ENCODE measurements at regions not wholly inside any gene's neighbourhood (a gene's known extent, or its start where the extent isn't known, plus 50 kb on each side); places are given as distances from the start of the nearest gene placed in this dataset.

DNA sequence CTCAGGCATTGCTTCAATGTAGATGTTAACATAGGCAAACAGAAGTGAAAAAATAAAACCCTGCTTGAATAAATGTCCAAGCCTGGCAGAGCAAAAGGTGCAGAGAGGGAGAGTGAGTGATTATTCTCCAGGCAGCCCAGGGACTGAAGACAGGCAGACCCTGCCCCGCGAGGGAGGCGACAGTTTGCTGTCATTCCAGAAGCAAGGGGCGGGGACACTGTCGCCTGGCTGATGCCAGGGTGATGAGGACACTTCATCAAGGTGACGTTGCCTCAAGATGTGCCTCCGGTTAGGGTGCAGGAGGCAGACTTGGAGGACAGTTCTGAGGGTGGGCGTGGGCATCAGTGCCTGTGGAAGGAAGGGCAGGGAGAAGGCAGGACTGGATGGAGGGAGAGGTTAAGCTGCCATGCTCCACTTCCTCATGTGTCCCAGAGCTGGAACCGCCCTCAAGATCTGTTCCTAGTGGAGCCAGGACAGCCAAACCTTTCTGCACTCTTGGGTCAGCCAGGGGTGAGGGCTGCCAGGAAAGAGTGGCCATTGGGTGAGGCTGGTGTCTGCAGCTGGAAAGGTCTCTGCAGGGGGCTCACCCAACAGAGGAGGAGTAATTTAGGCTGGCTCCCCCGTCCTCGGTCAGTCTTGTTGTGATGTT lies 560.5 kb upstream of the MKI67 start:
- FAIRE-seq = no peak
- CTCF ChIA-PET = interaction anchor here (0.5 kb wide), 1 partner anchor 1182 kb away, joined by 3 read pairs; no protein-coding TSS in a partner anchor
- H3K9me3 ChIP-seq (replicated peaks; ENCODE audit: control insufficient read depth, insufficient read depth, low read length) = no peaks in the 10 kb centered on the region

More for the DNA sequence above, 560.5 kb upstream of the MKI67 start:
- Histone ChIP-seq H3K79me2 (ENCODE audit: control insufficient read depth, insufficient read depth, low read length) (no peaks in the 10 kb centered on the region), H3K4me1 (ENCODE audit: control insufficient read depth, extremely low read depth, insufficient read depth, low read length) (no peaks in the 10 kb centered on the region), H2AFZ (ENCODE audit: low read depth, low read length) (no peak overlapping the region), H3K27ac (ENCODE audit: insufficient read depth, low read depth, low read length) (no peak overlapping the region), H3K4me2 (ENCODE audit: insufficient read depth, low read length) (no peak overlapping the region), H3K9ac (replicated peaks; ENCODE audit: extremely low read depth, insufficient read depth, low read length) (no peak overlapping the region), H3K36me3 (ENCODE audit: control insufficient read depth in 2 of 2, extremely low read depth in 1 of 2, insufficient read depth in 2 of 2, low read length in 2 of 2) (no peaks in the 10 kb centered on the region), H3K4me3 (replicated peaks in 1 of 3; ENCODE audit: insufficient read depth in 1 of 3, low read depth in 1 of 3, low read length in 3 of 3) (no peak overlapping the region), H3K27me3 (ENCODE audit: control insufficient read depth in 2 of 2, insufficient read depth in 2 of 2, low read length in 2 of 2) (no peaks in the 10 kb centered on the region), H3K9me1 (replicated peaks; ENCODE audit: control insufficient read depth, extremely low read depth, insufficient read depth, low read length) (no peaks in the 10 kb centered on the region), H4K20me1 (replicated peaks; ENCODE audit: control insufficient read depth, extremely low read depth, insufficient read depth, low read length) (no peaks in the 10 kb centered on the region)
- no peak for DNase-seq (ENCODE audit: low read depth, low spot score)
- intact Hi-C loops (cut with micrococcal nuclease) (no loop called here), dilution Hi-C loops (cut with MboI; ENCODE audit: extremely low pct_ligation_motif_present, low sequenced_read_pairs) (no loop called here)
- POLR2A ChIA-PET = no interaction called here
- TF ChIP-seq GATA2 (IDR thresholded peaks at IDR 0.05; ENCODE audit: insufficient read depth, insufficient read length, low read depth, low read length) (no peak), EZH2 (IDR thresholded peaks at IDR 0.05; ENCODE audit: borderline replicate concordance, low read depth, low read length, severe bottlenecking) (no peak), JUN (IDR thresholded peaks at IDR 0.05; ENCODE audit: borderline replicate concordance, insufficient read depth, insufficient read length, low read depth) (no peak), POLR2AphosphoS5 (IDR thresholded peaks at IDR 0.05; ENCODE audit: insufficient read depth, low read depth, low read length) (no peak), FOS (IDR thresholded peaks at IDR 0.05; ENCODE audit: borderline replicate concordance, insufficient read depth, low read length) (no peak), POLR2A (IDR thresholded peaks at IDR 0.05; ENCODE audit: low read depth, low read length) (no peak), MYC (IDR thresholded peaks at IDR 0.05; ENCODE audit: low read depth, low read length) (no peak)
- TF ChIP-seq, protein P1, sequence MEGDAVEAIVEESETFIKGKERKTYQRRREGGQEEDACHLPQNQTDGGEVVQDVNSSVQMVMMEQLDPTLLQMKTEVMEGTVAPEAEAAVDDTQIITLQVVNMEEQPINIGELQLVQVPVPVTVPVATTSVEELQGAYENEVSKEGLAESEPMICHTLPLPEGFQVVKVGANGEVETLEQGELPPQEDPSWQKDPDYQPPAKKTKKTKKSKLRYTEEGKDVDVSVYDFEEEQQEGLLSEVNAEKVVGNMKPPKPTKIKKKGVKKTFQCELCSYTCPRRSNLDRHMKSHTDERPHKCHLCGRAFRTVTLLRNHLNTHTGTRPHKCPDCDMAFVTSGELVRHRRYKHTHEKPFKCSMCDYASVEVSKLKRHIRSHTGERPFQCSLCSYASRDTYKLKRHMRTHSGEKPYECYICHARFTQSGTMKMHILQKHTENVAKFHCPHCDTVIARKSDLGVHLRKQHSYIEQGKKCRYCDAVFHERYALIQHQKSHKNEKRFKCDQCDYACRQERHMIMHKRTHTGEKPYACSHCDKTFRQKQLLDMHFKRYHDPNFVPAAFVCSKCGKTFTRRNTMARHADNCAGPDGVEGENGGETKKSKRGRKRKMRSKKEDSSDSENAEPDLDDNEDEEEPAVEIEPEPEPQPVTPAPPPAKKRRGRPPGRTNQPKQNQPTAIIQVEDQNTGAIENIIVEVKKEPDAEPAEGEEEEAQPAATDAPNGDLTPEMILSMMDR (IDR thresholded peaks at IDR 0.05; ENCODE audit: extremely low read depth in 1 of 2, insufficient read depth in 1 of 2, low read depth in 1 of 2, low read length in 2 of 2) = no peak
- TF ChIP-seq, protein P2, sequence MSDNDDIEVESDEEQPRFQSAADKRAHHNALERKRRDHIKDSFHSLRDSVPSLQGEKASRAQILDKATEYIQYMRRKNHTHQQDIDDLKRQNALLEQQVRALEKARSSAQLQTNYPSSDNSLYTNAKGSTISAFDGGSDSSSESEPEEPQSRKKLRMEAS (IDR thresholded peaks at IDR 0.05; ENCODE audit: insufficient read depth, insufficient read length) = no peak
- no TSS peak for BruUV-seq (replicated peaks)
